HCEC 1CT (cell line): ENCODE measurements at regions not wholly inside any gene's neighbourhood (a gene's known extent, or its start where the extent isn't known, plus 50 kb on each side); places are given as distances from the start of the nearest gene placed in this dataset.

ENCODE experiments used
- DNase-seq: peaks from one replicate; pipeline ENCODE4 v3.0.0-alpha.2; 2017

DNA sequence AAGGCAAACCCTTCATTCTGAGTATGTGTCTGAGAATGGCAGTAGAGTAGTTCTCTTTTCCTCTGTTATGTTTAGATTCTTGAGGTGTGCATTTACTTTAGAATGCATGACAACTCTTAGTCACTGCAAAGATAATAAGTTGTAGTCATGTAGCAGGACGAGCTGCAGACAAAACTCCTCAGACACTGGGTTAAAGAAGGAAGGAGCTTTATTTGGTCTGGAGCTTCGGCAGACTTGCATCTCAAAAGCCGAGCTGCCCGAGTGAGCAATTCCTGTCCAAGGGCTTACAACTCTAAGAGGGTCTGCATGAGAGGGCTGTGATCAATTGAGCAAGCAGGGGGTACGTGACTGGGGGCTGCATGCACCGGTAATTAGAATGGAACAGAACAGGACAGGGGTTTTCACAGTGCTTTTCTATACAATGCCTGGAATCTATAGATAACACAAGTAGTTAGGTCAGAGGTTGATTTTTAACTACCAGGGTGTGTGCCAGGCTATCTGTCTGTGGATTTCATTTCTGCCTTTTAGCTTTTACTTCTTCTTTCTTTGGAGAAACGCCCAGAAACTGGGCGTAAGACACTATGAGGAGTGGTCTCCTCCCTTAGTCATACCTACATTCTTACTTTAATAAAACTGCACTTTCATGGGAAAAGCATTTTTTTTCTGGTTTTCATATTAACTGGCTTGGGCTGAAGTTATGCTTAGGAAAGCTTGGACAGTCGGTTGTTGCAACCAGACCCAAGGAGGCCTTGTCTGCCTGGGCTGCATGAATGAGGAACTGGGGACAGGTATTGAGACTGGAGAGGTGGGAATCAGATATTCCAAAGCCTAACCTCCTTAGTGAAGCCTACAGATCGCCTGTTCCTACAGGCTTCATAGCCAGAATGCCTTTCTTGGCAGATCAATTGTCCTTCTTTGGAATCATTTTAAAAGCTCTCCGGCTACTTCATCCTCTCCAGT, 115.1 kb downstream of the RHOU start:
- no peak for DNase-seq

DNA sequence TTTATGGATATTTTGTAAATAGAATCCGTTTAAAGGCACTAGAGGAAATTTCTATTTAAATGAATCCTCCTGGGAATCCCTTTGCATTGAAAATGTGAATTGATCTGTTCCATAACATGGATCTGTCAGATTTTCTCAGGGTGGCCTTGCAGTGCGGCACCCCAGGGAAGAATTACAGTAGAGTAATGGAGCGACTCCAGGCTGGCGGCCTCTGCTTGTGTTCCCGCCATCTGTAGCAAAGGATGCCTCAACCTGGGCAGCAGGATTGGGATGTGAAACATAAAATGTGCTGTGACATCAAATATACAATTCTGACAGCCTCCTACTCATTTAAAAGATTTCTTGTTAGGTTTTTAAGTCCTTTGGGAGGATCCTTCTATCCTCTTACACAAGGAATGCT, 115.9 kb downstream of the RHOU start:
- DNase-seq = no peak

DNA sequence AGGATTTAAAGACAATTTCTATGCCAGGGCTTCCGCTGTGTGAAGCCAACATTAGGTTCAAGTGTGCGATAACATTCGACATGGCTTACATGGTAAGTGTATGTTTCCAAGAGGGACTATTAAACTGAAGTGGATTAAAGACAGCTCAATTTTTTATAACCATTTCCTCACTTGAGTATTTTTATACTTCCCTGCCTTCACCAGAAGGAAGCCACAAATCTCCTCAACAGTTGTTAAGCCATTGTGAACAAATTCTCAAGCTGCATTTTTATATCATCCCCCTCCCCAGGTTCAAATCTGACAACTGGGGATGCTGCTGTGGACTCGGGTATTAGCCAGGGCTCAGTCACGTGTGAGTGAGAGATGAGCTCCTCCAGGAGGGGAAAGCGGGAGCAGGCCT, 116.3 kb downstream of the RHOU start:
- no peak for DNase-seq

DNA sequence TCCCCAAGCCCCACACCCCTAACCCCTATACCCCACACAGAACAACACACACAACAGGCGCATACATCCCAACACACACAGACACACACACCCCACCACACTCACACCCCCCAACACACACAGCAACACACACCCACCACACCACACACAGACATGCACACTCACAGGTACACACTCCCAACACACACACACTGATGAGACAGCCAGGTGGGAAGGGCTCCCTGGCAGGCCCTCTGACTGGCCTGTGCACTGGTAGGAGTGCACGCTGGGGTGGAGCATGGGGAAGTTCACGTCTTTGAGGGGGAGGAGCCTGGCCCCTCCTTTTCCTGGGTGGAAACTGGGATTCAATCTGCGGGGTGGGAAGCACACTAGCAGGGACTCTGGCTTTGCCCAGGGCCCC, 116.7 kb downstream of the RHOU start:
- DNase-seq = no peak

DNA sequence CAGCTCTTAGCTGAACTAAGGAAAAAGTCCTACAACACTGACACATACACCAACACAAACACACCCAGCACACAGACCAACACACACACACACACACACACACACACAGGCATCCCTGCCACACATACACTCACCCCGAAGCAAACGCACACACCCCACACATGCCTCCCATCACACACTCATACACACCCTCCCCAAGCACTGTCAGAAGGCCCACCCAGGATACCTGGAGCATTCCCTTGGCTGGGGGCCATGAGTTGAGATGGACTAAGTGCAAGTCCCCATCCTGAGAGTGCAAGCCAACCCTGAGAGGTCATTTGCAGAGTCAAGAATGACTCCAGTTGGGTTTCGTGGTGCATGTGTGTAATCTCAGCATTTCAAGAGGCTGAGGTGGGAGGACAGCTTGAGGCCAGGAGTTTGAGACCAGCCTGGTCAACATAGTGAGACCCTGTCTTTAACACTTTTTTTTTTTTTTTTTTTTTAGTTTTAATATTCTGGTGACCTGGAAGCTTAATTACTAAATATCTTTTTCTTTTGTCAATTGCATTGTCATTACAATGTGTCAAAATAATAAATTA, 117.3 kb downstream of the RHOU start:
- no peak for DNase-seq

DNA sequence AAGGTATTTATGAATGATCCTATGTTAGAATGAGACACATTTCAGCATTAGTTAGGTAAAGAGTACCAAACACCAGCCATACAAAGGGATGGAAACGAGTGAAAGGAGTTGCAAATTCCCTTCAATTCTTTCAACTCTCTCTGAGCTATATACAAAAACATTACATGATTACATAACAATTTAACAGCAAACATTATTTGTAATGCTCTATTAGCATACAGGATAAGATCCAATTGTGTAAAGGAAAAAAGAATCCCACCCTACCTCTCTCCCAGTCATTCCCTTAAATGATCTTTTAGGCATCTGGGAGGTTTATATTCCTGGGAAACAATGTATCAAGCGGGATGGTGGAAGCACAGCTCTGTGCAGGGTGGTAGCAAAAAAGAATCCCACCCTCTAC, 117.9 kb downstream of the RHOU start:
- DNase-seq = no peak

DNA sequence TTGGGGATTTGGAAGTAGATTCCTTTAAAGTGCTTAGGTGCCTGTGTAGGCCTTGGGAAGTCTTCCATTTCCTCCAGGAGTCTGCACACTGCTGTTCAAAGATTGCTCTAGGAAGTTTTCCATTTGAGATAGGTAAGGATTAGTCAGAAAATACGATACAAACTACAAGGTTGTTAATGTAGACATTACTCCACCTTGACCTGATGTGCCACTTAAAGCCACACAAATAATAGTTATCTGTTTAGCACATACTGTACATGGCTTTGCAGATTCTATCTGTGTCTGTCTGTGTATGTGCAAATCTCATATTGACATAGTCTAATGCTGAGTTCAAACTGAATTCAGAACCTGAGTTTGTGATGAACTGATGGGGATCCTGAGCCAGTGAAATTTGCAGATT, 118.4 kb downstream of the RHOU start:
- no peak for DNase-seq

DNA sequence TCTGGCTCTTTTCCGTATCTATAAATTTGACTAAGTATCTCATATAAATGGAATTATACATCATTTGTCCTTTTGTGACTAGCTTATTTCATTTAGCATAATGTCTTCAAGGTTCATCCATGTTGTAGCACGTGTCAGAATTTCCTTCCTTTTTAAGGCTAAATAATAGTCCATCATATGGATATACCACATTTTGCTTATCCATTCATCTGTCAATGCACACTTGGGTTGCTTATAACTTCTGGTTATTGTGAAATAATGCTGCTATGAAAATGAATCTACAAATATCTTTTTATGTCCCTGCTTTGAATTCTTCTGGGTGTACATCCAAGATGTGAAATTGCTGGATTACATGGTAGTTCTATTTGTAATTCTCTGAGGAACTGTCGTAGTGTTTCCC, 119.6 kb downstream of the RHOU start:
- DNase-seq = no peak

DNA sequence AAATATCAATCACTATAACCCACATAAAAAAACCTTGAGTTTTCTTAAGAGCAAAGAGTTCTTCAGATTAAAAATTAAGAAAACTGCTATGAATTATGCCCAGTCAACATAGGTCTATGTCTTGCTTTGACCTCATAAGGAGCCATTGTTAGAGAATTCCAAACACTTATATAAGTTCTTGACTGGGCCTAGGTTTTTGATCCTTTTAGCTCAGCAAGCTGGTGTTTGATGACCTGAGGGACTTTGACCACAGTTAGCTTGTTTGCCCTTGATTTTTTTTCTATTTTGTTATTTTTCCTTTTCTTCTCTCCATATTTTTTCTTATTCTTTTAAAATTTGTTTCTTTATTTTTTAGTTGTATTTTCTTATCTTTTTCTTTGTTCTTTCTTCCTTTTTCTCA, 122.3 kb downstream of the RHOU start:
- DNase-seq = no peak

DNA sequence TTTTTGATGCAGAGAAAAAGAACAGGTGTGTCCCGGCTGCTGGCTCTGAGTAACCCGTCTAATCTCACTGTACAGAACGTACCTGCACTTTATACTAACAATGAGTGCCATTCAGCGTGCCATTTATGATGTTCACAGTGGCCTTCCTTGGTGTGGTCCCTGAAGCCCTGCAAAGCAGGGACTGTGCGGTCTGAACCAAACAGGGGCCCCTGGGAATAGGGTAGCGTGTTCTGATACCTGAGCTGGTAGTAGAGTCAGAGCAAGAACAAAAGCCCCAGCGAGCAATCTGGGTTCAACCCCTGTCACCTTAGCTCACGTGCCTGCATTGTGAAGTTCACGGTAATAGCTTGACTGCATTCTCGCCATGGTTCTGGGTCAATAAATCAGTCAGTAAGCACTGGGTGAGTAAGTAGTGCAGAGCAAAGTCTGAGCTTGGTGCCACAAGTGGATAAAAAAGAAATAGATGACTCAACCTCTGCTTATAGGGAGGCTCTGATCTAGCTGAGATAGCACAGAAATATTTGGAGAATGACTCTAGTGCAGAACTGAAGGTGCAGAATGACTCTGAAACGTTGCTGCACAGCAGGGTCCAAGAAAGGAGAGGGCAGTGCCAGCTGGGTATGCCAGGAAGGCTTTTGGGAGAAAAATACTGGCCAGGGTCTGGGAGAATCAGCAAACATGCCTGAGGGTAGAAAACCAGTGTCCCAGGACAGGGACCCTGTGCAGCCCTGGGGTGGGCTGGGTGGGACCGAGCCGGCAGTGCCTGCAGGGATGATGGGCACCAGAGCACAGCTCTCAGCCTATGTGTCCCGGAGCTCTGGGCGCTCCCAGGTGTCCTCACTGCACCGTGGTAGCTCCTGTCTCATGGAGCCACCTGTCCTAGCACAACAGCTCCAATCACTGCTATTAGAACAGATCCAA, 125.9 kb downstream of the RHOU start:
- peak; percentile 88 for DNase-seq

DNA sequence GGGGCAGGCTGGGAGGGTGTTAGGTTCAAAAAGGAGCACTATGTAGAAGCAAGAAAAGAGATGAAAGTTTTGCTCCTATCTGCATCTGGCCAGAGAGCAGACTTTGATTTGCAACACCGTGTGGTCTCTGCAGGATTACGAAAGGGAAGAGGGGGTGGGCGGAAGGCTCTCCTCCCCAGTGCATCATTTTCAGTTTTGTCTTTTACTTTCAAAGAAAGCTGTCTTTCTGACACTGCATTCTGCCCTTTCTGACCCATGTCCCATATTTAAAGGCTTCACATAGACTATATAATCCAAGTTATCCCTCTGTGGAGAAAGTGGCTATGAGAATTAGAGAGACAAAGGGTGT, 126.5 kb downstream of the RHOU start:
- DNase-seq = no peak

DNA sequence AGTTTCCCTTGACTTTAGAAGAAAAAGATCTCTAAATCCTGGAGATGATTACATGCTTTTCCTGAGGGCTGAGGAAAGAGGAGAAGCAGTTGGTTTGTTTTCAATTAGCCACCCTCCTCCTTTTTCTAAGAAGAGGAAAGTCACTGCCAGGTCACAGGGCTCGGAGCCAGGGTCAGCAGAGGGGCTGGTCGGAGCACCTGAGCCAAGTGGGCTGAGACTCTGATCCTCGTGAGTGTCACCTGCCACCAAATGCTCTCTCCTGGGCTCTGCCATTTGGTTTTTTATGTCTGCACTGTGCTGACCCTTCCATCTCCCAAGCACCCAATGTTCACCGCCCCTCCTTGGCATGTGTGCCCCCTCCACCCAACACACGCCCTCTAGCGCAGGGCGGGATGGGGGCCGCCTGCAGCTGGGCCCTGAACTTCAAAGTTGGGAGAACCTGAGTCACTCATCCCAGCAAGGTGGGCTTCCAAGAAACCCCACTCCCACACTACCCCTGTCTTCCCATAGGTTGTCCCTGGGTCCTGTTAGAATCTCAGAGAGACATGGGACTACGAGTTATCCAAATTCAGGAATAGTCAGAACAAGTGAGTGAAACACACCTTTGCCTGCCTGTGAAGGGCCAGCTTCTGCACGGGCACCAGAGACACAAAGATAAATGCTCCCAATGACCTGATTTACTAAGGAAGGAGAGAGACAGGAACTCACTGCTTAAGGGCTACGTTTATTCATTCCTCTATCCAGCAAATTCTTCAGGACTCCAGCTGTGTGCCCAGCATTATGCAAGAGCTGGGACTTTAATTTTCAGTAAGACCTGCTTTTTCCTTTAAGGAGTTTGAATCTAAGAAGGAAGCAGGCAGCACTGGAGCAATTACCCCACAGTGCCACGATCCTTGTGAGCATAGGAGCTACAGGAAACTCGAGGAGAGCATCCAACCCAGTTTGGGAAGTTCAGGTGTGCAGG, 127.5 kb downstream of the RHOU start:
- DNase-seq = no peak

DNA sequence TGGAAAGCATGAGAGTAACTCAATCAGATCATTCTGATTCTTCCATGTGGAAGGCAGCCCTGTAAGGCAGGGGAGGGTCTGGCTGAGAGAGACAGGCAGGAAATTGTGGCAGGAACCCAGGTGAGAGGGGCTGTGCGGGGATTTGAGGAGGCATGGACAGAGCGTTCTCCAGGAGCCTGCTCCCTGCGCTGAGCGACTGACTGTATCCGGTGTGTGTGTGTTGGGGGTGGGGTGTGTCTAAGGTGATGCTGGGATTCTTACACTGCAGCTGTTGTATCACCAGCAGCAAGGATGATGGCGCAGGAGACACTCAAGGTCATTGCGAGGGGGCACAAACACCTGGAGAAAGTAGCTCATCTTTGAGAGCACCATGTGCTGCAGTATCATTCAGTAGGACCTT, 128.5 kb downstream of the RHOU start:
- no peak for DNase-seq

DNA sequence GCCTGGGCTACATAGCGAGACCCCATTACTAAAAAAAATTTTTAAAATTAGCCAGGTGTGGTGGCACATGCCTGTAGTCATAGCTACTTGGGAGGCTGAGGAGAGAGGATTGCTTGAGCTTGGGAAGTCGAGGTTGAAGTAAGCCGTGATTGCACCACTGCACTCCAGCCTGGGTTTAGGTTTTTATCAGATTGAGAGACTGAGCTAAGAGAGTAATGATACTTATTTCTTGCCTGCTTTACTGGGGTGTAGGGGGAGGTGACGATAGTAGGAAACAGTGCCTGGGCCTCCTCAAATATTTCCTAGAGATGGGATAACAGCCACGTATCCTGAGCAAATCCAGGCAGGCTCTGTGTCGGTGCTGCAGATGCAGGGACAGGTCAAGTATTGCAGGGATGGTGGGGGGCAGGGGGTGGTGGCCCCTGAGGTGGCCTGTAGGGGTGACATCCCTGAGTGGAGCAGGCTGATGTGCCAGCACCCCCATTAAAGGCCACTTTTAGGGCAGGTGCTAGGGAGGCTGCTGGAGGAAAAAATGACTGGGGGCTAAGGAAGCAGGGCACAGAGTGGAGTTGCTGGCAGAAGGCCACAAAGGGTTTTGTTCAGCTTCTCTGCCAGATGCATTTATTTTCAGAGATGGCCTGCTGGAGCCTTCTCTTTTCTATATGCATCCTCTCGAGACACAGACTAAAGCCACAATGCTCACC, 130.5 kb downstream of the RHOU start:
- DNase-seq = no peak

DNA sequence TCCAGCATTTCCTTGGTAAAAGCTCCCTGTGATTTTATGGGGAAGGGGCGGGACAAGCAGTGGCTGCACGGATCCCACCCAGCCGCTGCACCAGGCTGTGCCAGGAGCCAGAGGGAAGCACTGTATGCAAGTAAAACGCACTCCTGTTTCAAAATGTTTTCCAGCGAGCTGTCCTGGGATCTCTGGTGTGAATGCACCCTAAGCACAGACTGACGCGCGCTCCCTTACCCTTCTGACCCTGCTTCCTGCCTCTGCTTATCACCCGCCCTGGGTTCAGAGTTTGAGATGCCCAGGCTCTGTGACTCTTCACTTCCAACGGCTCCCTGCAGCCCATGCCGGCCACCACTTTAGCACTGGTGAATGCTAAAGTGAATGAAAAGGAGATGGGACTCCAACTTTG, 131.2 kb downstream of the RHOU start:
- no peak for DNase-seq

DNA sequence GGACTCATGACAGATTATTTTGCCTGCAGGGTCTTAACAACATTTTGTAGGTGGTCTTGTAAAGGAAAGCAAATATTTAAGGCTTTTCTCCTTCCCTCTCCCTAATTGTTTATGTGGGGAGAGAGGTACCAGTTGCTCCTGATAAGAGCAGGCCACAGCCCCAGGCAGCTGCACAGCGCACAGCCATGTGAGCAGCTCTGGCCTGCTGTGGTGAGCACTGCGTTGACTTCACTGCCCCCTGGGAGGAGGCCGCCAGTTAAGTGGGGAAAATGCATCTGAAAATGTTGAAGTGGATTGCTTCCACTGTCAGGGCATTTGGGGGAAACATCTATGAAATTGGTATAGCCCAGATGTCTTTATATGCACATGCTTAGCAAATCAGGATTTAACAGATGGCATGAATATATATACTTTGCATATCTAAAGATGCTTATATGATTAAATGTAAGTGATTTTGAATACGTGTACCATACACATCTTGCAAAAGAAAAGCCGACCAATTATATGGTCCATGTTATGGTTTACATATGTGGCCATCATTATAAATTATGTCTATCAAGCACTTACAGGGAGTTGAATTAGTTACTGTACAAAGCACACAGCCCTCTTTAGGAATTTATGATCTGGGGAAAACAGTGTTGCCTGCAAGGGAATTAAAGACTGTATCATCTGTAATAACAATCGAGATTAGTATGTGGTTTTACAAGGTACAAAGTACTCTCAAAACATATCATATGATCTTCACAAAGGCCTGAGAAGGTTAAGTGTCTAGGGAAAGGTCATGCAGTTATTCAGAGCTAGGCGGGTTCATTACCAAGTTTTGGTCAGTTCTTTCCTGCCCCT, 132.1 kb downstream of the RHOU start:
- DNase-seq = no peak

DNA sequence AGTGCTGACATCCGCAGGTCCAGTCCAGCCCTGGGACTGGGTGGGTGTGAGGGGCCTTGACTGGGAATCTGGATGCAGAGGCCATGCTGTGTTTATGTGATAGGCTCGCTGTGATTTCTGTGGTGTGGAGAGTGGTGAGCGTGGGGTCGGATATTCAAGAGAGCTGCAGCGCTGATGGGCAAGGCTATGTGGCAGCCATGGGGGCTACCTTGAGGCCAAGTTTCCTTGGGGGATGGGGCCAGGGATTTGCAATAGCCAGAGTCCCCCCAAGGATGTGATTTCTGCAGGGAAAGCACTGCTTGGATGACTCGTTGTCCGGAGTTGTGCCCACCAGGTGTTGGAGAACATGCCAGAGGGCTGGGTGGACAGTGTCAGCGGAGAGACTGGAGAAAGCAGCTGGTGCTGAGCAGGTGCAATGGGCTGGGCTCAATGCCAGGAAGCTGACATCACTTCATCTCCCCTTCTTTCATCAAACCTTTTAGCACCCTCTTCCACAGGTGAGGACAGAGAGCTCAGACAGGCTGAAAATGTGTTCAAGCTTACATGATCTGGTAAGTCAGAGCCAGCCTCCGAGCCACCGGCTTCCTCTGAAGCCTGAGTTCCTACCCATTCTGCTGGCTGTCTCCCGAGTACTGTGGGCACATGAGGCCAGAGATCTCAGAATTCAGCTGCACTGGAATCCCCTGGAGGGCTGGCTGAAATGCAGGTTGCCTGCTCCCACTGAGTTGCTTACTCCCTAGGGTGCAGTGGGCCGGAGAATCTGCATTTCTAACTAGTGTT, 132.9 kb downstream of the RHOU start:
- DNase-seq = no peak

DNA sequence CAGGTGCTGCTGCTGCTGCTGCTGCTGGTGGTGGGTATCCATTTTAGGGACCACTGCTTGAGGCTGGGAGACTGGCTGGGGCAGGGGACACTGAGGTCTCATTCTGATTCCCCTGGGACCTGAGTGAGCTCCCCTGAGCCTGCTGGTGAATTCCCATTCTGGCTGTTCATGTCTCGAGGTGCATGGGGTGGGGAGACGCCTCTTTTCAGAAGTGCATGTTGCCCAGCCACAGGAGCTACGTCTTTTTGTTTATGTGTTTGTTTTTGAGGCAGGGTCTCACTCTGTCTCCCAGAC, 133.4 kb downstream of the RHOU start:
- no peak for DNase-seq

DNA sequence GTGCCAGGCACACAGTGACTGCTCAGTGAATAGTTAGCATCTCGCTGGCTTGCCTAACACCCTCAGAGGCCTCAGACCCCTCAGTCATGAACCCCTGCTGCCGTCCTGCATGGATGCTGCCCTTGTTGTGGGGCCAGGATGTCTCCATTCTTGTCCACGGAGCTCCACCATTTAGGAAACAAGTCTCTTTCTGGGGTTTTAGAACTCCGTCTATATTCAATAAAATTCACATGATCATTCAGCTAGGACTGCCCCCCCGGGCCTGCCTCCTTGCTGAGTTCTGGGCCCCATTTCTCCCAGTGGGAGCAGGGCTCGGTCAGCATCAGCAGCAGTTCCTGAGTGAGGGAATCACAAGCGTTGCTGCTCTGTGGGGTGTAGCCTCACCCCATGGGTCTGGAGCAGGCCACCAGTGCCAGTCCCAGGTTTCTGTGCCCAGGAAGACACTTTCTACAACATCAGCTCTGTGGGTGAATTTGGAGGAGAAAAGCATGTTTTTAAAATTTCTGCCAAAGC, 134.1 kb downstream of the RHOU start:
- no peak for DNase-seq
